ENCODE measurements at regions not wholly inside any gene's neighbourhood (a gene's known extent, or its start where the extent isn't known, plus 50 kb on each side); places are given as distances from the start of the nearest gene placed in this dataset.

GRCh38 chr4:163606896-163607691 lies 112.6 kb downstream of the TMA16 start:
- intact Hi-C loops (cut with DNase I; ENCODE audit: low total_unique reads) = no loop called here
- no peak for TF ChIP-seq POLR2AphosphoS5 (IDR thresholded peaks at IDR 0.05)
- no peak for TF ChIP-seq CTCF (IDR thresholded peaks at IDR 0.05)
- no peak for TF ChIP-seq POLR2A (IDR thresholded peaks at IDR 0.05)
- TF ChIP-seq EP300 (IDR thresholded peaks at IDR 0.05) = no peak
- no peaks in the 10 kb centered on the region for H3K27me3 ChIP-seq
- peaks cover 0 to 5% (median 0%) of the 10 kb centered on the region in 4 donors for H3K9me3 ChIP-seq
- H3K27ac ChIP-seq = no peak overlapping the region
- H3K4me1 ChIP-seq = no peaks in the 10 kb centered on the region
- WGBS, 5 donors = 38 to 72% (median 61%) methylated on average over 2 of the region's 2 CpGs
- no peak overlapping the region for H3K4me3 ChIP-seq
- DNase-seq = no peak
- H3K36me3 ChIP-seq = no peaks in the 10 kb centered on the region

GRCh38 chr4:163609019-163609418 lies 114.5 kb downstream of the TMA16 start:
- Histone ChIP-seq H3K36me3 (no peaks in the 10 kb centered on the region), H3K4me3 (no peak overlapping the region), H3K4me1 (no peaks in the 10 kb centered on the region), H3K9me3 (peaks cover 0 to 5% (median 0%) of the 10 kb centered on the region in 4 donors), H3K27me3 (no peaks in the 10 kb centered on the region), H3K27ac (no peak overlapping the region)
- intact Hi-C loops (cut with DNase I; ENCODE audit: low total_unique reads) = no loop called here
- no peak for DNase-seq
- 65 to 88% (median 81%) methylated on average over 2 of the region's 2 CpGs for WGBS, 5 donors
- TF ChIP-seq POLR2A (IDR thresholded peaks at IDR 0.05) (no peak), POLR2AphosphoS5 (IDR thresholded peaks at IDR 0.05) (no peak), EP300 (IDR thresholded peaks at IDR 0.05) (no peak), CTCF (IDR thresholded peaks at IDR 0.05) (no peak)

DNA sequence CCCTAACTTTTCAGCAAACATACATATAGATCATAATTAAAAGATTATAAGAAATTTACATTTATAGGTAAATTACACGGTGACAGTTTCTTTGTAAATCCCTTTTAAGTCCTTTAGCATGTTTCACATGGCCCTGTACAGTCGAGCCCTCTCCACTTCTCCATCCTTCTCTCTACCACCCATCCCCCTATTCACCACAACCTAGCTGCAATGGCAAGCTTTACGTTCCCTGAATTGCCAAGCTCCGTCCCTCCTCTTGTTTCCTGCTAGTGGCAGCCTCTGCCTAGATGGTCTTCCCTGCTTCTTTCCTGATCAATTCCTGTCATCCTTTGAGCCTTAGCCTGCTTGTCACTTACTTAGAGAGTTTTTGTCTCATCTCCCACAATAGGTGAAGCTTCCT lies 116.2 kb downstream of the TMA16 start:
- no peak for TF ChIP-seq POLR2A (IDR thresholded peaks at IDR 0.05)
- TF ChIP-seq EP300 (IDR thresholded peaks at IDR 0.05) = no peak
- TF ChIP-seq CTCF (IDR thresholded peaks at IDR 0.05) = no peak
- no peak for TF ChIP-seq POLR2AphosphoS5 (IDR thresholded peaks at IDR 0.05)
- H3K27me3 ChIP-seq = no peaks in the 10 kb centered on the region
- H3K9me3 ChIP-seq = peaks cover 0 to 5% (median 0%) of the 10 kb centered on the region in 4 donors
- H3K4me3 ChIP-seq = peak overlapping the region in 2 of 4 donors; percentile 3 to 14
- intact Hi-C loops (cut with DNase I; ENCODE audit: low total_unique reads) = no loop called here
- no peak for DNase-seq
- H3K27ac ChIP-seq = no peak overlapping the region
- no peaks in the 10 kb centered on the region for H3K4me1 ChIP-seq
- no peaks in the 10 kb centered on the region for H3K36me3 ChIP-seq
- 65 to 74% (median 69%) methylated on average over 4 of the region's 4 CpGs for WGBS, 5 donors

DNA sequence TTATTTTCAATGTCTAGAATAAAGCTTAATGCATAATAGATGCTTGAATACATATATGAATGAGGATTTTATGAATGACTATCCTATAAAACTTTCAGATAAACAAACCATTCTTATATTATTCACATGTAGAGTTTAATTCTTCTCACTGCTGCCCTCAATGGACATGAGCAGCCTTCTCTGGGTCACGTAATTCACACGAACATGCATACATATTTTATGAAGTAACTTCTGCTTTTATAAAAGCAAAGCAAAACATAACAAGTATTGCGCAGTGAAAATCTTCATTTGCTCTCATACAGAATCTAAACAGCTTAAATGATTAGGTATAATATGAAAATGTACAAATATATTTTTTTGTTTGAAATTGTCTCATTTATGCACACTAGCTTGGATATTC lies 116.7 kb downstream of the TMA16 start:
- Histone ChIP-seq H3K9me3 (no peaks in the 10 kb centered on the region), H3K36me3 (no peaks in the 10 kb centered on the region), H3K4me1 (no peaks in the 10 kb centered on the region), H3K27me3 (no peaks in the 10 kb centered on the region), H3K4me3 (peak overlapping the region in 1 of 4 donors; percentile 12), H3K27ac (peak overlapping the region in 1 of 5 donors; percentile 44)
- 57 to 76% (median 68%) methylated on average over 3 of the region's 3 CpGs for WGBS, 5 donors
- DNase-seq = no peak
- TF ChIP-seq CTCF (IDR thresholded peaks at IDR 0.05) (no peak), POLR2A (IDR thresholded peaks at IDR 0.05) (no peak), POLR2AphosphoS5 (IDR thresholded peaks at IDR 0.05) (no peak), EP300 (IDR thresholded peaks at IDR 0.05) (no peak)
- intact Hi-C loops (cut with DNase I; ENCODE audit: low total_unique reads) = no loop called here

Data from stomach (tissue), 8 donors.